GM21619 (cell line): ENCODE measurements at regions not wholly inside any gene's neighbourhood (a gene's known extent, or its start where the extent isn't known, plus 50 kb on each side); places are given as distances from the start of the nearest gene placed in this dataset.

Experiments used
- ATAC-seq: cut with Tn5 transposase; IDR thresholded peaks from one replicate; pipeline ENCODE4 v1.9.1; 2021; ENCODE audit not compliant: unreplicated experiment

DNA sequence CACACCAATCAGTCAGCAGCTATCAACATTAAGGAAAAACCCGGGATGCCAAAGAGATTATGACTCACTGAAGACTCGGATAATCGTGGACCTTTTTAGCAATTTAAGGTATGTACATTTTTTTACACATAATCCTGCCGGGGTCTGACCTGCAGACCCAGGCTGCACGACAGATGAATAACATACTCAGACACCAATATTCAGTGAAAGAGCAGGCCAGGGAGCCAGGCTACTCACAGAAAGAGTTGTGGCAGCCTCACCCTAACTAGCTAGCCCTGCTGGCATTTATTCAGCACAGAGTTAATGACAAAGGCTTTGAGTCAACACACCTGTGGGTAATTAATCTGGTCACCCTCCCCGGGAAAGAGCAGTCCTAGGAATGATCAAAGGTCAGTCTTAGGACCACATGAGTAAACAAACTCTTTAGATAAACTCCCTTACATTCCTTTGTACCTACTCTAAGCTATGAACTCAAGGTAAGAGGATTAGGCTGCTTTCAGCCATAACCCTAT is 727.5 kb downstream of the TBL1XR1 start:
- ATAC-seq: no peak

DNA sequence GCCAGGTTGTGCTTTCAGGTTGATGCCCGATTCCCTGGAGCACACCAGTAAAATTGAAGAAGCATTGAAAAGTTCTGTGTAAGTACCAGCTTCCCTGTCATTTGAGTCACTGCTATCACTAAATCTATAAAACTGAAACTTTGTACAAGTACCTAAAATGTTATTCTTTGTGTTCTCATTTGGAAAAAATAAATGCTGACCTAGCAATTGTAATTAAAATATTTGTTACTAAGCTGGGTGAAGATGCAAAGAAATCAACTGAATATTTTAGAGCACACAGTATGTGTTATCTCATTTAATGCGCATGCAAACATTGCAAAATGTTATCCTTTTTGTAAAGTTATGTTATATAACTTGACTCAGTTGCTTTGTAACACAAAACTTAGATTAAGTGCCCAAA is 733.7 kb downstream of the TBL1XR1 start:
- ATAC-seq: no peak

DNA sequence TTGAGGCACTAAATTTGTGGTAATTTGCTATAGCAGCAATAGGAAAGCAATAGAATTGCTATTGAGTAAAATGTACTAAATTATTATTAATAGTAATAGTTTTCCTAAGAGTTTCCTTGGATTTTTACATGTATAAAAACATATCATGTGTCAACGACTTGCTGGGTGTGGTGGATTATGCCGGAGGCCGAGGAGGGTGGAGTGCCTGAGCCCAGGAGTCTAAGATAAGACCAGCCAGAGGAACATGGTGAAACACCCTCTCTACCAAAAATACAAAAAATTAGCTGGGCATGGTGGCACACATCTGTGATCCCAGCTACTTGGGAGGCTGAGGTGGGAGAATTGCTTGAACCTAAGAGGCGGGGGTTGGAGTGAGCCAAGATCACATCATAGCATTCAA is 749.9 kb downstream of the TBL1XR1 start:
- no peak for ATAC-seq

DNA sequence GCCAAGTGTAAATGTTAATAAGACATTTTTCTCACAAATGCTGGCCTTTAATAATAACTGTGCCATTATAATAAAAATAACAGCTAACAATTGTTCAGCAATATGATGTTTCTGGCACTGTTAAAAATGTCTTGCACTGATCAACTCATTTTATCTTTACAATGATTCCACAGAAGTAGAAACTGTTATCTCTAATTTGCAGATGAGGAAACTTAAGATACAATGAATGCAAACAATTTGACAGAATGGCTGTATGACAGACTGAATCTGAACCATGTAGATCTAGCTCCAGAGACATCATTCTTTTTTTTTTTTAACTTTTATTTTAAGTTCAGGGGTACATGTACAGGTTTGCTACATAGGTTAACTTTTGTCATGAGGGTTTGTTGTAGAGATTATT is 755.0 kb downstream of the TBL1XR1 start:
- no peak for ATAC-seq

DNA sequence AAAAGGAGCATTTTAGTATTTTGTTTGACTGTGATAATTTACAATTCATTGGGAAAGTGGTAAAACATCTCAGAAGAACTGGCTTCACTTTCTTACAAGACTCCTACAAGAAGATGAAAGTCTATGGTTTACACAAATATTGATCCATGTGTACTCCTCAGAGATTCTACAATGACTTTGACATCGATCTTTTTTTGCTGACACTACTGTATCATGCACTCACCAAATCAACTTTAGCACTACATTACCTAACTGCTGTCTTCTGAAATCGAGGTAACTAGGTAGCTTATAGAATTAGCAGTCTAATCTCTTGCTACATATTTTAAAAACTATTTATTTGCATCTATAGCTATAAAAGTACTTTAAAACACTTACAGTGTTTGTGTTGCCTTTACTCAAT is 757.6 kb downstream of the TBL1XR1 start:
- no peak for ATAC-seq

DNA sequence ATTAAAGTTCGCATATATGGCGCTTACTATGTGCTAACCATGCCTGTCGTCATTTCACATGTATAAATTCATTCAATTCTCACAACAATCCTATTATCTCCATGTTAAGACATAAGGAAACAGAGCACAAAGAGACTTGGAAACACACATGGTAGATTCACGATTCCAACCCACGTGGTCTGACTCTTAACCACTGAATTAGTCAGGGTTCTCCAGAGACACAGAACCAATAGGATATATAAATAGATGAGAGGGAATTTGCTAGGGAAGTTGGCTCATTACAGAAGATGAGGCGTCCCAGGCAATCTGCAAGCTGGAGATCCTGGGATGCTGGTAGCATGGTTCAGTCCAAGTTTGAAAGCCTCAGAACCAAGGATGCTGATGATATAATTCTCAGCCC is 765.3 kb downstream of the TBL1XR1 start:
- no peak for ATAC-seq

DNA sequence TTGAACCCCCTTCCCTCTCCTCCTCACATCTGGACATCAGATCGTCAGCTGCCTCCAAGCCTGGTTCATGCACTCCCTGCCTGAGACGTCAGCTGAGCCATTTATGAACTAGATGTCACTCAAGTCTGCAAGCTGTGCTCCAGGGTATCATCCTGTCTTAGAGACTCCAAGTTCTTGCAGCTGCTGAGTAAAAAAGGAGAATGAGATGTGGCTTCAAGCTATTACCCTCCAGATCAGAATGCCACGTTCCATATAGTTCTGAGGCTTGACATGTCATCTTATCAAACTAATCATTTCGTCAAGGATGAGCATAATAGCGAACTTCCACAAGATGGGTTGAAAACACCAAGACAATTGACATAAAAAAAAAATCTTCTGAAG is 766.3 kb downstream of the TBL1XR1 start:
- ATAC-seq: no peak

DNA sequence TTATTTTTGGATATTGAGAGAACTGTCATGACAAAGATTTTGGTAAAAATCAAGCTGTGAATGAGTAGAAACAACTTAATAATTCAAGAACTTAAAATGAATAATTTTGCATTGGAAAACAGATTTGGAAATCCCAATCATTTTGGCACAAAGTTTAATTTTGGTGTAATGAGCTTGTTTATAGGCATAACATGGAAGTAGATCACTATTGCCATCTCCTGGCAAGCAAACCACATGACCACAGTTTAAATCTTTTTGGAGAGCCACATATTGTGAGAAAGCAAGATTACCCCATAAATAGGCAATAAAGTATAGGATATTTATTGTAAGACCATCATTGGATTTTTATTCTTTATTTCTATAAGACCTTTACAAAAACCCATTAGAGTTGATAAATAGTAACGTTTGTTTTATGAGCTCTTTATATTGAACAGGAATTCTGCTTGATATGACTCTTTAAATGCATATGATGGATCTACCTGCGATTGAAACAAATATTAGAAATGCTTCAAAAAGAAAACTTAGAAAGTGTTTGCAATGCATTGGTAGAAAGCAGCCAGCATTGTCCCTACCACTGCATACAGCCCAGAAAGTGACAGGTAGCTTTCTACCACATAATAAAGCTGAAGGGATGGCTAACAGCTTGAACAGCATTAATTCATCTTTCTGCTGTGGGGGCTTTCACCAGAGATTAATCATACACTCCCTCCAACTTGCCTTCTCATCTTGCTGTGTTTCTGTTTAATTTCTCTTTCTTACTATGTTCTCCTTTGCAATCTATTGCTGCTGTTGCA is 766.8 kb downstream of the TBL1XR1 start:
- ATAC-seq: no peak

DNA sequence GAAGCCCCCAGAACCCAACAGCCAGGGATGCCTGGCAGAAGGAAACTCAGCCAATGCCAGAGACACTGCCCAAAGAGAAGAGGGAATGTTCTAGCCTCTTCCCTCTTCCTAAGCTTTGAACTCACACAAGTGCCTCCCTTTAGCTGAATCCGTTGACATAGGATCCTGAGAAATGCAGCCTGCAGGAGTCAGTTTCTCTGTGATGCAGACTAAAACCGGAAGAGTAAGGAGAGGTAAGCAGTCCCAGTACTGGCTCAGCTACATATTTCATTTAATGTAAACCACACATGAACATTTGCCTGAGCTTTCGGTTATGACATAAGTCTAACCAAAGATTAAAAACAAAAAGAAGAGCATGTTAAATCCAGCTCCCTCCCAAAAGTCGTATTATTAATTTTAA is 768.7 kb downstream of the TBL1XR1 start:
- ATAC-seq: no peak

DNA sequence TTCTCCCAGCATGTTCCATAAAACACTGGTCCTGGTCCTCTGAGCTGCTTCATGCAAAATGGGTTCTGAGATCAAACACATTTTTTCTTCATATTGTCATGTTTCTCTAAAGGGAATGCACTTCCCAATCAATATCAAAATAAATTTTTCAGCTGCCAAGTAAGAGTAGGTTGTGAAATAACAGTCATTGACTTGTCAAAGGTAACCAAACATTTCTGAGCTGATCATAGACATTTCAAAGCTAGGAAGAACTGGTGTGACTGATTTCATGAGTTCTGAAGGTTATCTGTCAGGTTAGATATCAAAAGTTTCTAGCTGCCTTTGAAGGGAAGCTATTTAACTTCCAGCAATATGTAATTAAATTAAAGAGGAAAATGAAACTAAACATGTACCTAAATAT is 770.9 kb downstream of the TBL1XR1 start:
- no peak for ATAC-seq

DNA sequence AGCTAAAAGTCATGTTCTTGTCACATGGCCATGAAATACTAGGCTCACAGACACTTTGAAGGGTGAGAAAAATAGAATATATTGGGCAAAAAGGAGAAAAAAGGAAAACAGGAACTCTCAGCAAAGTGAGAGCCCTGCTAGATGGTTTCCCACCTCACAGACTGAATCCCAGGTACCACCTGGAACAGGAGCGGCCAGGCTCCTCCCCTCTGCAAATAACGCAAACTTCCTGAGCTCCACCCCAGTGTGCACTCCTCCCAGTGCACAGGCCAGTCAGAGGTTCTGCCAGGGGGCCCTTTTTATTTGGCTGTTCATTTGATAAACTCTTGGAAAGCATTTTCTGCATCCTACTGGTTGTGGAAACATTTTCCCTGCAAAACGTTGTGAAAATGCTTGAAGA is 780.4 kb downstream of the TBL1XR1 start:
- no peak for ATAC-seq

DNA sequence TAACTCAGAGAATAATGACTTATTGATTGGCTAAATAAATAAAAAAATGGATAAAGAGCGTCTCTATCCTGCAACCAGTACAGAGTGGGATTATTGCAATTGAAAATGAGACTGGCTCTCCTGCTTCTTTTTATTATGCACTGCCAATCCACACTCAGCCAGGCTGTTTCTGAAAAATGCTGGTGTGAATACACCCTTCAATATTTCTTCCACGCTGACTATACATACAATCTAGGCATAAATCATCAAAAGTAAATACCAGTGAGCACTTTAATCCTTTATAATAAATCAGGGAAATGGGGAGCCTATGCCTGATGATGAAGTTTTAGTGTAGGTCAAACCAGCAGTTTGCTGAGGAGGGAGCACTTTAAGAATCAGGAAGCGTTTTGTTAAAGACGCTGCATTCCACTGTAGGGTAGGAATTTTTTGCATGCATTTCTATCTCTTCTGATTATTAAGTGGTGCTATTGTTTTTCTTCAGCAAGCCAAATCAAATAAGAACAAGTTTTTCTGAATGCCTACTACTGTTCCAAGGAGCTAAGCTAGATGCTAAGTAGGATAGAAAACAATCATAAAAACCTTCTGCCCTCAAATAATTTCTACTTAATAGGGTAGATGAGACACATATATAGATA is 781.5 kb downstream of the TBL1XR1 start:
- no peak for ATAC-seq

DNA sequence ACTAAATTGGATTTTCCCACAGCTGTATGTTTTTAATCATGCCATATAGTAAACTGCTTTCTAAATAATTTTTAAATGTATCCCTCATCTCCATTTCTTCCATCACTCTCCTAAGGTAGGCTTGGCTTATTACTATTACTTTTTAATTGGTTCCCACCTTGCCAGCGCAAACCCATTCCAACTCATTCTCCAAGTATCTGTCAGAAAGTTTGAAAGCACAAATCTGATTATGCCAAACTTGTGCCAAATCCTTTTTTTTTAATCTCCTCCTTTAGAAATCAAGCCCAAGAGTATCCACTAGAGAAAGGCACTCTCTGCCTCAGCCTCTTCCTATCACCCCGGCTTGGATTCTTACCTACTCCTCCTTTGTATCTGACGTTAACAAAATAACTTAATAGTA is 784.5 kb downstream of the TBL1XR1 start:
- no peak for ATAC-seq

DNA sequence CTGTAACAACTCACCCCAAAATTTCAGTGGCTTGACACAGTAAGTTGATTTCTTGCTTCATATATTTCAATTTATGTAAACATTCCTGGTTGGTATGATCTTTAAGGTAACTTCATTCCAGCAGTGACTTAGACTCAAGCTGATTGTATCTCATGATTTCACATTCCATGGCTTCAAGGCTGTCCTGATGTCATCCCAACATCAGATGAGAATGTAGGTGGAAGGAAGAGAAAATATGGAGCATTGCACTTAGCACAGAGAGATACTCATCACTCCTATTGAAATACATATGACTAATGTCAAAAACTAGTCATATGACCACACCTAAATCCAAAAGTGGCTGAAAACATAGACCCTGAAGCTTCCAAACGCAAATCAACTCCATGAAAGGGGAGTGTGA is 793.8 kb downstream of the TBL1XR1 start:
- ATAC-seq: no peak

DNA sequence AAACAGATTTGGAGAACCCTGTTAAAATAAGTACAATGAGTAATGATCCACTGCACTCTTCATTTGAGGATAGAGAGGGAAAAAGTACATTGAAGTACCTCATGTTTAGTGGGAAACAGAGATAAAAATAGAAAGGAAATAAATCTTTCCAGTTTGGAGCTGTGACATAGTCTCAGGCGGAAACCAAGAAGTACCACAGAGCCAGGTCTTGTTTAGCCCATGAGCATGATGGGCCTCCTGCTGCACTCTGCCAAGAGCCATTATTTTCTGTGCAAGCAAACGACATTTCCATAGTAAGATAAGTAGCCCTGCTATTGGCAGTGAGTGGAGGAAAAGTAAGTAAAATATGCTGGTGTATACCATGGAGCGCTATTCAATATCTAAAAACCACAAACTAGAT is 796.1 kb downstream of the TBL1XR1 start:
- ATAC-seq: no peak

DNA sequence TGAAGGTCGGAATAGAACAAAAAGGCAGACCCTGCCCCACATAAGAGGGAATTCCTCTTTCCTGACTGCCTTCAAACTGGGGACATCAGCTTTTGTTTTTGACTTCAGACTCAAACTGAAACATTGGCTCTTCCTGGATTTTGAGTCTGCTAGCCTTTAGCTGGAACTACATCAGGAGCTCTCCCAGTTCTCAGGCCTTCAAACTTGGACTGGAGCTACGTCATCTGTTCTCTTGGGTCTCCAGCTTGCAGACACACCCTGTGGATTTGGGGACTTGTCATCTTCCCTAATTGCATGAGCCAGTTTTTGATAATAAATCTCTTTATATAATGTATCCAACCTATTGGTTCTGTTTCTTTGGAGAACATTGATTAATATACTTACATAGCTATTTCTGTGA is 798.1 kb downstream of the TBL1XR1 start:
- no peak for ATAC-seq

DNA sequence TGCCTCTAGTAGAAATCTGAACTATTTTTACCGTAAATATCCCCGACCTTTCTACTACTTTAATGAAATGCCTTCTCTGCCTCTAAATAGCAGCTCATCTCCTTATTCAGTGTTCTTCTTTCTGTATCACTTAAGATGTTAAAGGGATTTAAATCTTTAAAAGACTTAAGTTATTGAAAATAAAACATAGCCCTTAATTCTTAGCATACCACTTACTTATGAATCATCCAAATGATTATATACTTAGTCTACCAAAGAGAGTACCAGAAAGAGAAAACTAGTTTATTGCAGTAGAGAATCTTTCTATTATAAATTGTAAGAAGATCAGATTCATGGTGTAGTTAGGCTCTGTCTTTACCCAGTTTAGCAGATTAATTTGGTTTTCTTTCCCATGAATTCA is 802.0 kb downstream of the TBL1XR1 start:
- ATAC-seq: no peak

DNA sequence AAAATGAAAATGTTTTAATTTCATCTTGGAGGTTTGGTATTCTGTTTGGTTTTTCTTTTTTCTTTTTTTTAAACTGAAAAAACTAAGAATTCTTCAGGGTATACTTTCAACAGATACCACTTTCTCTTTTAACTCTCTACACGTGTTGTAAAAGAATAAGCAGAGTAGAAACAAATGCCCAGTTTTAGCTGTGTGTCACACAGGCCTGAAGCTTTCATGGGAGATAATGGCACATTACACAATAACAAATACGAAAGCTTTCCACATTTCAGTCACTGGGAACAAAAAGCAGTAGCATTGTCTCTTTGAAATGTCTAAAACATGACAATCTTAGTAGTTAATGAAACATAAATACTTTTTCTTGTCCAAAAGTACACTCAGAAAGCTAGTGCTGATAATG is 818.5 kb downstream of the TBL1XR1 start:
- ATAC-seq: no peak

DNA sequence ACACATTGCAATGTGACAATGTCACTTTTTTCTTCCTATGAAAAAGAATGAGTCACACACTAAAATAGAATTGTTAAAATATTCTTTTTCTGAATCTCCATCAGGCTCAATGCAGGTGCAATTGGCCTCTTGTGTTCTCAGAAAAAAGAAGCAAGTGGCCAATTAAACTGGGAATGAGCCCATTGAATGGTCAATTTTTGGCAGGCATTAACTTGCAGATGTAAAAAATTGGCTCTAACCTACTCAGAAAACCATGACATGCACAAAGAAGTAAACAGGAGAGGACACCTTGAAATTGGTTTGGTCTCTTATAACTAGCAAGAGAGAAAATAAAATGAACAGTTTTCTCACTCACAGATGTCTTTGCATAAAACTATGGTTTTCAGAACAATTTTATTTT is 820.8 kb downstream of the TBL1XR1 start:
- ATAC-seq: no peak

DNA sequence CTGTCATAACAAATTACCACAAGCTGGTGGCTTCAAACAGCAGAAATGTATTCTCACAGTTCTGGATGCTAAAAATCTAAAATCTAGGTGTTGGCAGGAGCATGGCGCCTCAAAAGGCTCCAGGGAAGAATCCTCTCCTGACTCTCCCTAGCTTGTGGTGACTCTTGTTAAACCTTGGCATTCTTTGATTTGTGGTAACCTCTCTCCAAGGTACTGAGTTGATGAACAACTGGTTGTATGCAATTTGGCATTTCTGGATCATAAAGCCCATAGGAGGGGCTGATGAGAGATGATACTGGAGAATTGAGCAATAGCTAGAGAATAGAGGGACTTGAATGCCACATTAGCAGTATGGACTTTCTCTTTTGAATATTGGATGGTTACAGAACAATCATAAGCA is 821.8 kb downstream of the TBL1XR1 start:
- no peak for ATAC-seq

DNA sequence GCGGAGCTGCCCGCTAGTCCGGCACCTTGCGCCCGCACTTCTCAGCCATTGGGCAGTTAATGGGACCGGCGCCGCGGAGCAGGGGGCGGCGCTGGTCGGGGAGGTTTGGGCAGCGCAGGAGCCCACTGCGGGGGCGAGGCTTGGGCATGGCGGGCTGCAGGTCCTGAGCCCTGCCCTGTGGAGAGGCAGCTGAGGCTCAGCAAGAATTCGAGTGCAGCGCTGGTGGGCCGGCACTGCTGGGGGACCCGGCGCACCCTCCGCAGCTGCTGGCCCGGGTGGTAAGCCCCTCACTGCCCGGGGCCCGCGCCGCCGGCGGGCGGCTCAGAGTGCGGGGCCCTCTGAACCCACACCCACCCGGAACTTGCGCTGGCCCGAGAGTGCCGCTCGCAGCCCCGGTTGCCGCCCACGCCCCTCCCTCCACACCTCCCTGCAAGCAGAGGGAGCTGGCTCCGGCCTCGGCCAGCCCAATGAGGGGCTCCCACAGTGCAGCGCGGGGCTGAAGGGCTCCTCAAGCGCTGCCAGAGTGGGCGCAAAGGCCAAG is 835.0 kb downstream of the TBL1XR1 start:
- no peak for ATAC-seq

DNA sequence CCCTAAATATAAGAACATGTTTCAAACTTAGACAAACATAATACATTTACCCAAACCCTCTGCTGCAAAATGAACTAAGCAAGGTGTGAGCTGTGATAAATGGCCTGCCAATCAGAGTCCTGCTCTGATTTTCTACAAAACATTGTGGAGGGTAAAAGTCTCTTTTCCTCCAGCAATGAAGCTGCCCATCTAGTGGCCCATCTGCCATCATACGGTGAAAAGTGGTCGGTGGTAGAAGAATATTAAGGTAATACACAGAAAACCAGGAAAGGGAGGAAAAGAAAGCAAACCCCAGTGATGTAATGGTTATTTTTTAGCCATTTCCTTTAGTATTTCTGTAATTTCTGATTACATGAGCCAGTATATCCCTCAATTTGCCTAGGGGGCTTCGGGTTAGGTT is 838.1 kb downstream of the TBL1XR1 start:
- no peak for ATAC-seq
